ENCODE measurements at regions not wholly inside any gene's neighbourhood (a gene's known extent, or its start where the extent isn't known, plus 50 kb on each side); places are given as distances from the start of the nearest gene placed in this dataset.

DNA sequence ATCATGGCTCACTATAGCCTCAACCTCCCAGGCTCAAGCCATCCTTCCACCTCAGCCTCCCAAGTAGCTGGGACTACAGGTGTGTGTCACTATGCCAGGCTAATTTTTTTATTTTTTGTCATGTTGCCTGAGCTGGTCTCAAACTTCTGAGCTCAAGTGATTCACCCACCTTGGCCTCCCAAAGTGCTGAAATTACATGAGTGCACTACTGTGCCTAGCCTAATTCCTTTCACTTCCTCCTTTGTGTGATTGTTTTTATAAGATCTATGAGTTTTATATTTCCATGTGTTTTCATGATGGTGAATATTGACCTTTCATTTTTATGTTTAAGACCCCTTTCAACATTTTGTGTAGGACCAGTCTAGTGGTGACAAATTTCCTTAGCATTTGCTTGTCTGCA is 55.2 kb upstream of the IL12B start:
- in situ Hi-C loops (cut with MboI; ENCODE audit: low sequenced_read_pairs), result no loop called here

DNA sequence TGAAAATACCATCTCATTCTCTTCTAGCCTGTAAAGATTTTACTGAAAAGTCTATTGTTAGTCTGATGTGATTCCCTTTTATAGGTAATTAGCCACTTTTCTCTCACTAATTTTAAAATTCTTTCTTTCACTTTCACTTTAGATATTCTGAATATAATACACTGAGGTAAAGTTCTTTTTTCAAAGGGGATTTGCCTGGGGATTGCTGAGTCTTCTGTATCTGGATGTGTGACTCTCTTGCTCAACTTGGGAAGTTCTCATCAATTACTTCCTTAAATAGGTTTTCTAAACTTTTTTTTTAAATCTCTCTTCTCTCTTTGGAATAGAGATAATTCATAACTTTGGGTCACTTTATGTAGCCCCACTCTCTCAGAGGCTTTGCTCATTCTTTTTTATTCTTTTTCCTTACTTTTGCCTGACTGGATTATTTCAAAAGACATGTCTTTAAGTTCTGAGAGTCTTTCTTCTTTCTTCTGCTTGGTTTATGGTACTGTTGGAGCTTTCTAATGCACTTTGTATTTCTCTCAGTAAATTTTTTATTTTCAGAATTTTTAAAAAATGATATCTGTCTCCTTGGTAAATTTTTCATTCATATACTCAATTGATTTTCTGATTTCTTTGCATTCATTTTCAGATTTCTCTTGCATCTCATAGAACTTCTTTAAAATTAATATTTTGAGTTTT is 55.9 kb upstream of the IL12B start:
- in situ Hi-C loops (cut with MboI; ENCODE audit: low sequenced_read_pairs), result no loop called here

DNA sequence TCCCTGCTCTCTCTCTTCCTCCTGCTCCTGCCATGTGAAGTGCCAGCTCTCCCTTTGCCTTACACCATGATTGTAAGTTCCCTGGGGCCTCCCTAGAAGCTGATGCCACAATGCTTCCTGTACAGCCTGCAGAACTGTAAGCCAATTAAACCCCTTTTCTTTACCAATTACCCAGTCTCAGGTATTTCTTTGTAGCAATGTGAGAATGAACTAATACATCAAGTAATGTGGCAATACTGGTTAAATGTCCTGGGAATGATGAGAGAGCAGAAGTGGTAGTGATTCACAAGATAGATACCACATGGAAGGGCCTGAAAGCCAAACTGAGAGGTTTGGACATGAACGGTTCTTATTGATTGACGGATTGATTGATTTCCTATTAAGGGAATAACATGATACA is 62.6 kb upstream of the IL12B start:
- in situ Hi-C loops (cut with MboI; ENCODE audit: low sequenced_read_pairs), result no loop called here

DNA sequence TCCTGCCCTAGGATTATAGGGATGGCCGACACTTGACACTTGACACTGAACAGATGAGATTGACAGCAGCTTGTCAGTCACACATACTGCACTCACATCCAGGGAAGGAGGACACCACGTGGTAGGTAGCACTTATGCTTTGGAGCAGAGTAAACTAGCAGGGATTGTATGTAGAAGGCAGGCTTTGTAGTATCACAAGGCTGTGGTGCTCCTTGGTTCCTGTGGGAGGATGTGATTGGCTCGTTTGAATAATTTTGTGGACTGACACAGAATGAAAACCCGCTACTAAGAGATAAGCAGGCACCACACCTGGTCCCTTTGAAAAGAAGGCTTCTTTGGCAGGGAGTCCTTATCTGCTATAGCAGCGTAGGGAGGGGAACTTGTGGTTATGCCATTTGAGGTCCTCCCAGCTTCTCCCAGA is 63.6 kb upstream of the IL12B start:
- in situ Hi-C loops (cut with MboI; ENCODE audit: low sequenced_read_pairs), result no loop called here

DNA sequence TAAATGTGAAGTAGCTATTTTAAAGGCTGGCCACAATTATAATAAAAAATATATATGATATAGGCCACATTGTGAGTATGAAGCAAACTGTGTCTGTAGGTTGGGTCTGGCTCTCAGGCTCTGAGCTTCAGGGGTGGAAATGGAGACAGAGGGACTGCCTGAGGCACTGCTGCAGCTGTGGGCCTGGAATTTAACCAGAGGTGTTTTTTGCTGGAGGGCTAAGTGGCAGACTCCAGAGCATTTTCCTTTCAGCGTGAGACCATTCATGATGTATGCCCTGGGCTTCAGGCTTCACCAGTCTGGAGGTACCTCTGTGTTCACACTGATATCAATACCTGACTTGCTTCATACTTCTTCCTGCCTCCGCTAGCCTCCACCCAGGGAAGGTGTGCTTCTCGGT is 64.9 kb upstream of the IL12B start:
- in situ Hi-C loops (cut with MboI; ENCODE audit: low sequenced_read_pairs), result no loop called here

DNA sequence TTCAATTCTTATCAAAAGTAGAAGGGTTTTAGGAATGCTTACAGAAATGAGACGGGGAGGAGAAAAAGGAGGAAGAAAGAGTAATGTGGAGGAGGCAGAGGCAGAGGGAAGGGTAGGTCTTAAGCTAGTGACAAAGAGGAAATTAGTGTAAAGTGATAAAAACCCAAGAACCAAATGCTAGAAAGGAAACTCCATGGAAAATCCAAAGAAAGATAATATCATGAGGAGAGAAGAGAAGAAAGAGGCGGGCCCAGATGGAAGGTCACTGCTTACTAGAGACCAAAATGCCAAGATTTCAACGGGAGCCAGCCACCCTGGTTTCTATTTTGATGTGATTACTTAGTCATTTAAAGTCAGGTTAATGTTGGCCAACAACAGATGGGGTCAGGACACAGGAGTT is 68.6 kb upstream of the IL12B start:
- in situ Hi-C loops (cut with MboI; ENCODE audit: low sequenced_read_pairs), result no loop called here

DNA sequence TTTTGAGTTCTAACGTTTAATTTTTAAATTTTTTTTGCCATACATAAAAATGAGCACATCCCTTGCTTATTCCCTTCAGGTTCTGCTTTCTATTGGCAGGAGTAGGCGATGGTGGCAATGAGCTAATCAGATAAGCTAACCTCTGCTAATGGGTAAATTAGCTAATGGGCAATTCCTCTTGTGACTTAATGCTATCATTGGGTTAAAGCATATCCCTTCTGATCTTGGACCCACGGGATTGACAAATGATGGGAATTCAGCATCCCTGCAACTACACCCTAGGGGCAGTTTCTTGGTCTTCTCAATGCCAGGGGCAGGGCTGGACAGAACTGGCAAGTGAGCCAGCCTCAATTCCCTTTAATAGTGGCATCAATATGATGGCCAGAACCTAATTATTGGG is 70.2 kb upstream of the IL12B start:
- in situ Hi-C loops (cut with MboI; ENCODE audit: low sequenced_read_pairs), result no loop called here

DNA sequence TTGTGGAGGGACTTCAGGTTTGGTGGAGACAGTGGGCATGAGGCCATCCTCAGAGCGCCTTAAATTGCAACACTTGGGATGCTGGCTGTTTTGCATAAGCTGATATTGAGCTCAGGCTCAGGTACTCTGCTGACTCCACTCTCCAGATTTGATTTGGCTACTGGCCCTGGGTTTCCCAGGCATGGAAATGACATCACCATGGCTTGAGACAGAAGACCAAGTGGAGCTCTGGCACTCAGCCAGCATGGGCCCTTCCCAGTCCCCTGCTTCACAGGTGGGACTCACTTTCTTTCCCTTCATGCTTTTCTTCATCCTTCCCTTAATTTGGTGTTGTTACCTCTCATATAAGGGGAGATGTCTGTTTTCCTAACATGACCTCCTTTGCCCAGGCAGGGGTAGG is 72.0 kb upstream of the IL12B start:
- in situ Hi-C loops (cut with MboI; ENCODE audit: low sequenced_read_pairs), result no loop called here

DNA sequence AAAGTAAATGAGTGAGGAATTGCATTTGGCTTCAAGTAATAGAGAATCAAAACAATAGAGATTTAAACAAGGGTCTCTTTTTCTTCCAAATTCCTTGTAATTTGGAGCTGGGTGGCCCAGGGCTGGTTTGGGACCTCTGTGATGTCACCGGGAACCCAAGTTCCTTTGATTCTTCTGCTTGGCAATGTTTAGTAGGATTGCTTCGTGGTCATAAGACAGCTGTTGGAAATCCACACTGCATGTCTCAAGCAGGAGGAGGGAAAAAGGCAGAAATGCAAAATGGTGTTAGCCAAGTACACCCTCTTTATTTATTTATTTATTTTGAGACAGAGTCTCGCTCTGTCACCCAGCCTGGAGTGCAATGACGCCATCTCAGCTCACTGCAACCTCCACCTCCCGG is 72.6 kb upstream of the IL12B start:
- in situ Hi-C loops (cut with MboI; ENCODE audit: low sequenced_read_pairs), result no loop called here

DNA sequence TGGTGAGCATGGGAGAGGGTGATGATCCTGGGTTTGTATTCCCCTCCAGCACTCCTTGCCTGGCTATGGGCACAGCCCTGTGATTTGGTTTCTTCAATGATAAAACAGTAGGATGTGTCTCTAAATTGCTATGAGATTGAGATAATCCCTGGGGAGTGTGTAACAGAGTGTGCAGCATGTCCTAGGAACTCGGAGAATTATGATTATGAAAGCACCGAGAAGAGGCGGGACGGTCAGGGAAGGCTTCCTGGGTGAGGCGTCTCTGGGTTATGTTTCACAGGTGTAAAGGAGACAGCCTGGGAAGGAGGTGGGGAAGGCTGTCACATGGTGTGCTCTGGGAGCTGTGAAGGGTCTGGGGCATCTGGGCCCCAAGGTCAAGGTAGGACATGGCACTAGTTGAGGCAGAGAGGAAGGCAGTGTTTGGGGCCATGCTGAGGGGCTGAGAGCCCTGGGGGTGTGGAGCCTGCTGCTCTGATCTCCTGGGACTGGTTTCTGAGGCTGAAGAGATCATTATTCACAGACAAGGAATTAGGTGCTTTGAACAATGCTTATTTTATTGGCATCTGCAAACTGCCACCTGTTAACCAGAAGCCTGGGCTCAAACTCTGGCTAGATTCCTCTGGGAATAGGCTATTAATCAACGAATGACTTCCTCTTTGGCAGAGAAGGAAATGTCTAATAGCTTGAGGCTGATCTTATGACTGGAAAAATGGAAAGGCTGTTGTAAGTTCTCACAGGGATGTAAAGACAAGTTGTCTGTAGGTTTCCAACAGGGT is 73.8 kb upstream of the IL12B start:
- in situ Hi-C loops (cut with MboI; ENCODE audit: low sequenced_read_pairs), result no loop called here

DNA sequence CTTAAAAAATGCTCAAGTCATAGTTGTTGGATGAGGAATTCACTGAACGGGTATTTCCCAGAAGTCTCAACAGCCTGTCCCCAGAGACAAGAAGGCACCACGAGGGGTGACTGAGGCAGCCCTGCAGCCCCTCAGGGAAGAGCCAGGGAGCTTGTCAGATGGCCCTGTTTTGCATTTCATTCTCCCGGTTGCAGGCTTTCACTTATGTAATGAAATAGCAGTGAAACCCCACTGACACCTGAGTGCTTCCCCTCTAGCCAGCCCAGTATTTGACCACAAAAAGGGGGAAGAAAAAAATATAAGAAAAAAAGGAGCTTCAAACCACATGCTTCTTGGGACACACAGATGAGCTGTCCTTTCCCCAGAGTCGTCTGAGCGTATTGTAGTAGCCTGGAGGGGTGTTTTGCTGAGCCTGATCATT is 75.3 kb upstream of the IL12B start:
- in situ Hi-C loops (cut with MboI; ENCODE audit: low sequenced_read_pairs), result no loop called here

DNA sequence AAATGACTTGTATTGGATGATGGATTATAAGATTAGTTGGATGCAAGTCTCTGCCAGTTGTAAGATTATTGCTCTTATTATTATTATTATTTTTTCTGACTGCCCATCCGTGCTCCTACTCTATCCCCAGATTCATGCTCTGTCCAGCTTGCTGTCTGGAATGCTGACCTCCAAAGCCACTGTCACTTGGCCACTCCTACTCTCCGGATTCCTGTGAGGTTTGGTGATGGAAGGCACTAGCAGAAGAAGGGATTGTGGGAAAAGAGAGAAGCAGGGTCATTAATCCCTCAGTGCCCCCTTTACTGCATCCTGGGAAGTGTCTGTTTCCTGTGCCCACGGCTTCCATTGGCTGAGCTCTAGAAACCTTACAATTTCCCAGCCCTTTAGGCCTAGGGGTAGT is 76.3 kb upstream of the IL12B start:
- in situ Hi-C loops (cut with MboI; ENCODE audit: low sequenced_read_pairs), result no loop called here

DNA sequence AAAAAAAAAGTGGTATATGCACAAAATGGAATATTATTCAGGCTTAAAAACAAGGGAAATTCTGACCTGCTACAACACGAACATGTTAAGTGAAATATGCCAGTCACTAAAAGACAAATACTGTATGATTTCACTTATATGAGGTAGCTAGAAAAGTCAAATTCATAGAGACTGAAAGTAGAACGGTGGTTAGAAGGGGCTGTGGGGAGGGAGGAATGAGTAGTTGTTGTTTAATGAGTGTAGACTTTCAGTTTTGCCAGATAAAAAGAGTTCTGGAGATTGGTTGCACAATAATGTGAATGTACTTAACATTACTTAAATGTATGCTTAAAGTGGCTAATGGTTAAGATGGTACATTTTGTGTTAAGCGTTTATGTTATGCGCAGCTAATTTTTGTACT is 79.5 kb upstream of the IL12B start:
- in situ Hi-C loops (cut with MboI; ENCODE audit: low sequenced_read_pairs), result no loop called here

DNA sequence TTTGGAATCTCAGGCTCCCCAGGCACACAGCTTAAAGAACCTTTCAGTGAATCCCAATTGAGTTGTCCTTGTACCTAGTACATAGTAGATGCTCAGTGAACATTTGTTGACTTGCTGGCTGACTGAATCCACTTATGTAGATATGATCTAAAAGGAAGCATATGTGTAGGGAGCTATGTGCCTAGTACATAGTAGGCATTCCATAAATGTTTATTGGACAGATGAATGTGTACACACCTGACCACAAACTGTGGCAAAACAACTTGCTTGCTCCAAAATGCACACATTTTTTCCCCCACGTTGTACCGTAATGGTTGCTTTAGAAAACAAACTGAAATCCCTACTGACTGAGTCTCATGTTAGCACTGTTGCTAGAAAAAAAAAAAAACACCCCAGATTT is 80.2 kb upstream of the IL12B start:
- in situ Hi-C loops (cut with MboI; ENCODE audit: low sequenced_read_pairs), result no loop called here

DNA sequence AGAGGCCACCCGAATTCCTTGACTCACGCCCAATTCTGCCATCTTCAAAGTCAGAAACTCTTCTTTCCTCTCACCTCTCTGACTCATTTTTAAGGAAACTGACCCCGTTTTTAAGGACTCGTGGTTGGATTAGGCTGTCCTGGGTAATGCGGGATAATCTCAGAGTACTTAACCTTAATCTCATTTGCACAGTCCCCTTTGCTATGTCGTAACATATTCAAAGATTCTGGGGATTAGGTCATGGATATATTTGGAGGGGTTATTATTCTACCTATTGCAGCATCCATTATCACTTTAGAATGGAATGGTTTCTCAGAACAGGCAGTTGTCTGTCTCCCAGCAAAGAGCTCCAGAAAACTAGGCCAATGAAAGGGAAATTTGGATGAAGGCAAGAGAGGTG is 80.8 kb upstream of the IL12B start:
- in situ Hi-C loops (cut with MboI; ENCODE audit: low sequenced_read_pairs), result no loop called here

DNA sequence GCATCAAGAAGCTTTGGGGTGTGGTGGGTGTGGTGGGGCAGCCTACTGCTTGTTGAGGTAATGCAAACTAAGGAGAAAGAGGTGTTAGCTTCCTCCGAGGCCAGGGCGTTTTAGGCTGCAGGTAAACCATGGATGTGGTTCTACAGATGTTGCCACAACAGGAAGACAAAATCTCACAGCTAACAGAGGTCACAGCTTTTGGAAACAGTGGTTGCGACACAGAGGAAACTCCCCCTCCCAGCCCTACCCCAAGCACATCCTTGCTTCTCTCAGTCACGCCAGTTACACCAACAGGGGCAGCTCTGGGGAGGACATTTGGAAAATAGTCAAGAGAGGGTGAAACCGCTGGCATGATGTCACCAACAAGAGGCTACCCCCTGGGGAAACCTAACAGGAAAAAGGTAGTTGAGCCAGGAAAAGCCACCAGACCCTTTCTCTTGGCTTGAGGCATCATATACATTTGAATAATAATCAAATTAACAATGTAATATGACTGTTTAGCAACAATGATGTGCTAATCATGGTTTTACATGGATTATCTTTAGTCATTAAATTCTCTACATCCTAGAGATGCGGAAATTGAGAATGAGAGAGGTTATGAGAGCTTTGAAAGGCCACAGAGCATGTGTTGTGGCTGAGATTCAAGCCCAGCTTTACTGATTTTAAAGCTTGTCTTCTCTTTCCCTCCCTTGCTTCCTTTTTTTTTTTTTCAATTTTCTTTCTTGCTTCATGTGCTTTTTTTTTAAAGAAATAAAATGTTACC is 82.2 kb upstream of the IL12B start:
- in situ Hi-C loops (cut with MboI; ENCODE audit: low sequenced_read_pairs), result no loop called here

DNA sequence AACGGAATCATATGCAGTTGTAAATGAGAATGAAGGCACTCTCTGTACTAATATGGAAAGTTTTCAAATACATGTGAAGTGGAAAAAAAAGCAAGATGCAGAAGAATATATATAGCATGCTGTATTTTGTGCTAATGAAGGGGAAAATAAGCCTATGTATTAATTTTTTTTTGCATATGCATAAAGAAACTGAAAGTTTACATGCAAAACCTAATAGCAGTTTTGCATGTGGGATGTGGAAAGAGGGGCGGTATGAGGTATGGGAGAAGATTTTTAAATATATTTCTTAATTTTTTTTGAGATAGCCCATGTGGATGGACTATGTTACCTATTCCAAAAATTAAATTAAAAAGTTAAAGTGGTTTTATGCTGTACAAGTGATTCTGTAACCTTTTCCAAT is 83.7 kb upstream of the IL12B start:
- in situ Hi-C loops (cut with MboI; ENCODE audit: low sequenced_read_pairs), result no loop called here

DNA sequence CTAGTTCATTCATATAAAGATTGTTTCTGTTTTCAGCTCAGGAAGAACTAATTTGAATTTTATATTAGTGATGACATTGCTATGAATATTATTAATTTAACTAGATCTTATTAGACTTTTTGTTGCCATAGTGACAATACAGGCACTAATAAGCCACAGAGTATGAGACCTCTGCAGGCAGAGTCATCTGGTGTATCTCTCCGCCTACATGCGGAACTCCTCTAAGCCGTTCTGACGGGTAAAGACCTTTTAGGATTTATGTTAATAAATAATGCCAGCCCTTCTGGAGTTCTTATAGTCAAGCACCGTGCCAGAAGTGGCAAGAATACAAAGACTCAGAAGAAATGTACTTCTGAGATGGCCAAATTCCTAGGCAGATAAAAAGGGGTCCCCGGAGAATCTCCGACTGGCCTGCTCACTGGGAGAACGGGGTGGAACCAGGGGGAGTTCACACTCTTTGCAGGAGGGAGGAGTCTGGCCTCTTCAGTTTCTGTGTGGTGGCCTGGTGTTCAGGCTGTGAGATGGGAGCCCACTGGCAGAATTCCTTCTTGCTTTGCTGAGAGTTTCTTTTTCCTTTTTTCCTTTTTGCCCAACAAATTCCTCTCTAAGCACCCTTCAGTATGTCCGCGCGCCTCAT is 85.1 kb upstream of the IL12B start:
- in situ Hi-C loops (cut with MboI; ENCODE audit: low sequenced_read_pairs), result no loop called here

DNA sequence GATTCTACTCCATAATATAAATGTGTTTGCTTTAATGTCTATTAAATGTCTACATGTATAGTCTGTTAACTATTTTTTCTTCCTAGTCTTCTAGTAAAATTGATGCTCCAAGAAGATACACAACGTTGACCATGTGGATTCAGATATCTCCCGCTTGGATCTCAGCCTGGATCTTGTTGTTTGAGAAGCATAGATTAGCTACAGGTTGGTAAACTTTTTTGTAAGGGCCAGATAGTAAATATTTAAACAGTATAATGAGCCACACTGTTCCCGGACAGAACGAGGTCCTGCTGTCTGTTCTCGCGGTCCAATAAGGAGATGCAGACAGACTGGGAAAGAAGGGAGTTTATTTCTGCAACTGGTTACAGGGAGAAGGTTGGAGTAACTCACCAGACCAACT is 86.2 kb upstream of the IL12B start:
- in situ Hi-C loops (cut with MboI; ENCODE audit: low sequenced_read_pairs), result no loop called here

DNA sequence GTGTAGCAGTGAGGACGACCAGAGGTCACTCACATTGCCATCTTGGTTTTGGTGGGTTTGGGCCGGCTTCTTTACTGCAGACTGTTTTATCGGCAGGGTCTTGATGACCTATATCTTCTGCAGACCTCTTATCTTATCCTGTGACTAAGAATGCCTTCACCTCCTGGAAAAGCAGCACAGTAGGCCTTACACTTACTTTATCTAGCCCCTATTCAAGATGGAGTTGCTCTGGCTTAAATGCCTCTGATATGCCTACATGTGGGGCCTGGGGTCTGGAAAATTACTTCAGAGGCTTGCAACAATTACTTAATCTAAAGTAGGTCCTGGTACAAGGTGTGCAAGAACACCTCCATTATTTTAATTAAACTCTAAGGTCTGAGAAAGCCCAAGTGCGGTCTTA is 86.9 kb upstream of the IL12B start:
- in situ Hi-C loops (cut with MboI; ENCODE audit: low sequenced_read_pairs), result no loop called here

DNA sequence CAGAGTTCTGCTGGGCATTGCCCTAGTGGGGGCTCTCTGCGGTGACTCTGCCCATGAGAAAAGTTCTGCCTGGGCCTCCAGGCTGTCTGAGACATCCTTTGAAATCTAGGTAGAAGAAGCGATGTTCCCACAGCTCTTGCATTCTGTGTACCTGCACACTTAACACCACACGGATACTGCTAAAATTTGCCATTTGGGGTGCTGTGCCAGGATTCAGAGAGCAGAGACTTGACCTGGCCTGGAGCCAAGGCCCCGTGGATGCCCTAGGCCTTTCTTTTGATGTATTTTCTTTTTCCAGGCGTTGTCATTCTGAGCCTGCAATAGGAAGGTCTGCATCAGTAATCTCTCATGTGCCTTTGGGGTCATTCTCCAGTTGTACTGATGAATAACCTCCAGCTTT is 89.3 kb upstream of the IL12B start:
- in situ Hi-C loops (cut with MboI; ENCODE audit: low sequenced_read_pairs), result no loop called here

DNA sequence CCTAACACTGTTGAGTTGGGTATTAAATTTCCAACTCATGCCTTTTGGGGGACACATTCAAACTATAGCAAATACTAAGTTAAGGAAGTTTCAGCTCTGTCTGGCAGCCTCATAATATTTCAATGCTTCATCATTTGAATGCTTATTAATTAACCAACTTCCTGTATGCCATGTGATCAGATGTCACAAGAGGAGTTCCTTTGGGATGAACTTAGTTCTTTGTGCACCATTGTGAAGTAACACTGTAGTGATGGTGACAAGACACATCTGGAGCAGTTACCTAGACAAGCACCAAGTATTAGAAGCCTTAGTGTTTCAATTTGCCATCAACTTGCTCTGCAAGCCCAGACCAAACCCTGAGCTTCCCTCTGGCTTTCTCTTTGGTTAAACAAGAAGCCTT is 90.7 kb upstream of the IL12B start:
- in situ Hi-C loops (cut with MboI; ENCODE audit: low sequenced_read_pairs), result no loop called here

Measured in HL-60/S4 (cell line).